Fibroblast of lung (primary cell): ENCODE measurements at regions not wholly inside any gene's neighbourhood (a gene's known extent, or its start where the extent isn't known, plus 50 kb on each side); places are given as distances from the start of the nearest gene placed in this dataset.

Experiments used
- EZH2 ChIP-seq: IDR thresholded peaks from 2 replicates; pipeline ENCODE4 v1.5.1; 2012; ENCODE audit warnings: low read length, control low read depth, mild to moderate bottlenecking; ENCODE audit errors: missing control alignments
- TF ChIP-seq, protein P1 (sequence below), 2 donors: IDR thresholded peaks in 1 of 2; conservative IDR thresholded peaks in 1 of 2; 1 replicate in 1 of 2; 2 replicates in 1 of 2; pipeline ENCODE4 v1.5.1; 2011 to 2012; ENCODE audit warnings: low read length in 2 of 2, control low read depth in 1 of 2, inconsistent platforms in 1 of 2, low read depth in 1 of 2, mild to moderate bottlenecking in 1 of 2

DNA sequence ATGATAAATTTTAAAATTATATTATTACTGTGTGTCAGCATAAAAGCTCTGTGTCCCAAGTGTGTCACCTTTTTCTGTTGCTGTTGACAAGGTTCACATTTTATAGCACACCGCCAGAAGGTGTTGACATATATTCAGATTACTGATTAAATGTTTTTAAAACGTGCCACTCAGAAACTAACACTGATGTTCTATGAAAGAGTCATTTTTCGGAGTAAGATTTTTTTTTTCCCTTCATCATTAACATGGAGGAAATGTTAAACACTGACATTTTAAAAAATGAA lies 197.5 kb downstream of the TM9SF2 start:
- no peak for TF ChIP-seq EZH2
- TF ChIP-seq, protein P1, sequence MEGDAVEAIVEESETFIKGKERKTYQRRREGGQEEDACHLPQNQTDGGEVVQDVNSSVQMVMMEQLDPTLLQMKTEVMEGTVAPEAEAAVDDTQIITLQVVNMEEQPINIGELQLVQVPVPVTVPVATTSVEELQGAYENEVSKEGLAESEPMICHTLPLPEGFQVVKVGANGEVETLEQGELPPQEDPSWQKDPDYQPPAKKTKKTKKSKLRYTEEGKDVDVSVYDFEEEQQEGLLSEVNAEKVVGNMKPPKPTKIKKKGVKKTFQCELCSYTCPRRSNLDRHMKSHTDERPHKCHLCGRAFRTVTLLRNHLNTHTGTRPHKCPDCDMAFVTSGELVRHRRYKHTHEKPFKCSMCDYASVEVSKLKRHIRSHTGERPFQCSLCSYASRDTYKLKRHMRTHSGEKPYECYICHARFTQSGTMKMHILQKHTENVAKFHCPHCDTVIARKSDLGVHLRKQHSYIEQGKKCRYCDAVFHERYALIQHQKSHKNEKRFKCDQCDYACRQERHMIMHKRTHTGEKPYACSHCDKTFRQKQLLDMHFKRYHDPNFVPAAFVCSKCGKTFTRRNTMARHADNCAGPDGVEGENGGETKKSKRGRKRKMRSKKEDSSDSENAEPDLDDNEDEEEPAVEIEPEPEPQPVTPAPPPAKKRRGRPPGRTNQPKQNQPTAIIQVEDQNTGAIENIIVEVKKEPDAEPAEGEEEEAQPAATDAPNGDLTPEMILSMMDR (conservative IDR thresholded peaks at IDR 0.05 in 1 of 2, IDR thresholded peaks at IDR 0.05 in 1 of 2; ENCODE audit: low read depth in 1 of 2, low read length in 2 of 2), result no peak
